H9 (cell line): ENCODE measurements at regions not wholly inside any gene's neighbourhood (a gene's known extent, or its start where the extent isn't known, plus 50 kb on each side); places are given as distances from the start of the nearest gene placed in this dataset.

Experiments used
- DNase-seq: peaks from one replicate; pipeline ENCODE4 v3.0.0-alpha.2; 2017
- H2AFZ ChIP-seq: one replicate; pipeline ENCODE4 v1.6.1; 2013; ENCODE audit warnings: mild to moderate bottlenecking, low read length, control low read depth, moderate library complexity
- H2AK5ac ChIP-seq: 2 replicates; pipeline ENCODE4 v1.6.1; 2013; ENCODE audit warnings: low read length, control low read depth, mixed read lengths; ENCODE audit not compliant: insufficient read length
- H2BK120ac ChIP-seq: one replicate; pipeline ENCODE4 v1.6.1; 2013; ENCODE audit warnings: low read depth, mild to moderate bottlenecking, low read length, control low read depth, inconsistent platforms; ENCODE audit not compliant: poor library complexity, severe bottlenecking
- H2BK12ac ChIP-seq: 2 replicates; pipeline ENCODE4 v1.6.1; 2013; ENCODE audit warnings: low read length, control low read depth, mixed read lengths, low read depth; ENCODE audit not compliant: insufficient read length
- H2BK15ac ChIP-seq: 2 replicates; pipeline ENCODE4 v1.6.1; 2013; ENCODE audit warnings: low read depth, low read length, control low read depth
- H2BK20ac ChIP-seq: one replicate; pipeline ENCODE4 v1.6.1; 2013; ENCODE audit warnings: low read depth, mild to moderate bottlenecking, low read length, control low read depth, inconsistent platforms; ENCODE audit not compliant: poor library complexity, severe bottlenecking
- H2BK5ac ChIP-seq: 2 replicates; pipeline ENCODE4 v1.6.1; 2013; ENCODE audit warnings: low read length, control low read depth, mixed read lengths; ENCODE audit not compliant: insufficient read length
- H3K14ac ChIP-seq: 2 replicates; pipeline ENCODE4 v1.6.1; 2013; ENCODE audit warnings: low read length, control low read depth; ENCODE audit not compliant: insufficient read depth
- H3K18ac ChIP-seq: 2 replicates; pipeline ENCODE4 v1.6.1; 2013; ENCODE audit warnings: low read depth, mild to moderate bottlenecking, mixed read lengths, low read length, control low read depth; ENCODE audit not compliant: insufficient read length
- H3K23ac ChIP-seq: 2 replicates; pipeline ENCODE4 v1.6.1; 2013; ENCODE audit warnings: low read length, control low read depth, mixed read lengths, low read depth; ENCODE audit not compliant: insufficient read length
- H3K23me2 ChIP-seq: 2 replicates; pipeline ENCODE4 v1.6.1; 2013; ENCODE audit warnings: low read depth, mild to moderate bottlenecking, mixed read lengths, low read length, control low read depth; ENCODE audit not compliant: insufficient read length, poor library complexity, severe bottlenecking
- H3K27ac ChIP-seq: 2 replicates; pipeline ENCODE4 v1.5.1; 2013; ENCODE audit warnings: low read length, control low read depth, mixed read lengths, low read depth; ENCODE audit not compliant: insufficient read length
- H3K27me3 ChIP-seq: 2 replicates; pipeline ENCODE4 v1.6.1; 2013; ENCODE audit warnings: low read length, control low read depth, inconsistent platforms; ENCODE audit not compliant: insufficient read depth
- H3K4ac ChIP-seq: 2 replicates; pipeline ENCODE4 v1.6.1; 2013; ENCODE audit warnings: low read depth, mild to moderate bottlenecking, control low read depth, inconsistent platforms, low read length, moderate library complexity
- H3K4me1 ChIP-seq: 2 replicates; pipeline ENCODE4 v1.6.1; 2013; ENCODE audit warnings: low read length, control low read depth, inconsistent platforms; ENCODE audit not compliant: insufficient read depth
- H3K4me2 ChIP-seq: 2 replicates; pipeline ENCODE4 v1.6.1; 2013; ENCODE audit warnings: low read length, control low read depth, mixed read lengths; ENCODE audit not compliant: insufficient read length, insufficient read depth
- H3K56ac ChIP-seq: 2 replicates; pipeline ENCODE4 v1.6.1; 2013; ENCODE audit warnings: low read depth, mild to moderate bottlenecking, mixed read lengths, low read length, control low read depth; ENCODE audit not compliant: insufficient read length
- H3K79me1 ChIP-seq: 2 replicates; pipeline ENCODE4 v1.6.1; 2013; ENCODE audit warnings: low read depth, mild to moderate bottlenecking, moderate library complexity, low read length, control low read depth, inconsistent platforms; ENCODE audit not compliant: insufficient read depth, poor library complexity, severe bottlenecking
- H3K79me2 ChIP-seq: 2 replicates; pipeline ENCODE4 v1.6.1; 2013; ENCODE audit warnings: low read length, control low read depth, inconsistent platforms; ENCODE audit not compliant: insufficient read depth
- H3K9ac ChIP-seq: 2 replicates; pipeline ENCODE4 v1.6.1; 2013; ENCODE audit warnings: low read length, control low read depth, mixed read lengths; ENCODE audit not compliant: insufficient read length; ENCODE audit errors: extremely low read depth
- H3K9me3 ChIP-seq: one replicate; pipeline ENCODE4 v1.6.1; 2013; ENCODE audit warnings: low read depth, low read length, inconsistent platforms; ENCODE audit not compliant: control insufficient read depth
- H3T11ph ChIP-seq: one replicate; pipeline ENCODE4 v1.6.1; 2013; ENCODE audit warnings: mild to moderate bottlenecking, low read length, control low read depth, inconsistent platforms
- H4K20me1 ChIP-seq: one replicate; pipeline ENCODE4 v1.6.1; 2013; ENCODE audit not compliant: control insufficient read depth, insufficient read length, insufficient read depth
- H4K5ac ChIP-seq: 2 replicates; pipeline ENCODE4 v1.6.1; 2013; ENCODE audit warnings: low read depth, mild to moderate bottlenecking, mixed read lengths, low read length, control low read depth; ENCODE audit not compliant: insufficient read length
- H4K8ac ChIP-seq: replicated peaks from 2 replicates; pipeline ENCODE4 v1.6.1; 2013; ENCODE audit warnings: low read length, control low read depth, mixed read lengths, low read depth; ENCODE audit not compliant: insufficient read length
- H4K91ac ChIP-seq: 2 replicates; pipeline ENCODE4 v1.6.1; 2013; ENCODE audit warnings: low read depth, mild to moderate bottlenecking, moderate library complexity, mixed read lengths, low read length, control low read depth; ENCODE audit not compliant: insufficient read length
- H3K27ac Mint-ChIP-seq, 3 experiments: 2 replicates in 2 of 3; 3 replicates in 1 of 3; pipeline ENCODE4 v1.8.0; 2020 to 2021; ENCODE audit warnings: mixed read lengths in 3 of 3, mild to moderate bottlenecking in 1 of 3, moderate library complexity in 1 of 3
- H3K27me3 Mint-ChIP-seq: 2 replicates; pipeline ENCODE4 v1.8.0; 2021; ENCODE audit warnings: low read depth, mild to moderate bottlenecking, moderate library complexity, mixed read lengths
- H3K36me3 Mint-ChIP-seq, 3 experiments: 2 replicates in 2 of 3; 3 replicates in 1 of 3; pipeline ENCODE4 v1.8.0; 2020 to 2021; ENCODE audit warnings: low read depth in 3 of 3, mixed read lengths in 3 of 3; ENCODE audit not compliant: insufficient read depth in 1 of 3
- H3K4me1 Mint-ChIP-seq, 2 experiments: 2 replicates each; pipeline ENCODE4 v1.8.0; 2020; ENCODE audit warnings: mixed read lengths in 2 of 2
- H3K4me3 Mint-ChIP-seq, 2 experiments: 2 replicates in 1 of 2; 3 replicates in 1 of 2; pipeline ENCODE4 v1.8.0; 2020 to 2021; ENCODE audit warnings: mild to moderate bottlenecking in 2 of 2, mixed read lengths in 2 of 2, moderate library complexity in 1 of 2
- H3K9me3 Mint-ChIP-seq, 2 experiments: 2 replicates in 1 of 2; 3 replicates in 1 of 2; pipeline ENCODE4 v1.8.0; 2020; ENCODE audit warnings: mild to moderate bottlenecking in 2 of 2, mixed read lengths in 2 of 2, moderate library complexity in 1 of 2
- WGBS: extraction: QIAGEN DNeasy Blood & Tissue Kit; methylation state at CpG from one replicate; pipeline ENCODE4 v1.1.7; 2013; ENCODE audit warnings: missing lambda C conversion rate, low lambda C conversion rate, mixed read lengths; ENCODE audit not compliant: insufficient read length; ENCODE audit errors: extremely low coverage; 5-methylcytosine and 5-hydroxymethylcytosine counted together
- TF ChIP-seq, protein P1 (sequence below): fragments of 200-600 bp; sonication (generic); conservative IDR thresholded peaks from 3 replicates; pipeline ENCODE4 v1.8.0; 2021; ENCODE audit warnings: antibody characterized with exemption, mild to moderate bottlenecking

DNA sequence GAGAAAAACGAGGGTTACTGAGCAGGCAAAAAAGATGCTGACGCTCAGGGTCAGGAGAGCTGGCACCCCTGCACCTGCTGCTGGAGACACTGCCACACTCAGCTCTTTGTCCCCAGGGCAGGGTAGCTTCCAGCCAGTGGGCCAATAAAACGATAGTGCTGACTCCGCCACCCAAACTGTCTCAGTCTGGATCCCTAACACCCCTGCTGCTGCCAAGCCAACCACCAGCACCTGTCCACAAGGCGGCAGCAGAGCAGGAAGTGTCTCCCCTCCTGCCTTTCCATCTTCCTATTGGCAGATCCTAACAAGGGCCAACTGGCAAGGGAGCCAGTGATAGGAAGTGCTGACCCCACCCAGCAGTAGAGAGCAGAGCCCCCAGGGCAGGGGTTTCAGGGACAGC is 531.5 kb upstream of the SALL3 start:
- H3K4me3 Mint-ChIP-seq: no peak overlapping the region
- H2BK120ac ChIP-seq: no peak overlapping the region
- no peaks in the 10 kb centered on the region for H3K9me3 ChIP-seq
- H3K27ac Mint-ChIP-seq: no peak overlapping the region
- H3K4ac ChIP-seq: no peak overlapping the region
- no peaks in the 10 kb centered on the region for H3K79me2 ChIP-seq
- WGBS: no CpG with 5 or more reads among the region's 5 CpGs
- H3K27me3 Mint-ChIP-seq: no peaks in the 10 kb centered on the region; the same call in 1 of the 2 replicates
- no peak overlapping the region for H2BK15ac ChIP-seq
- no peak overlapping the region for H3K4me2 ChIP-seq
- no peak overlapping the region for H2BK5ac ChIP-seq
- no peaks in the 10 kb centered on the region for H3K4me1 ChIP-seq
- H2AFZ ChIP-seq: no peak overlapping the region
- no peaks in the 10 kb centered on the region for H4K20me1 ChIP-seq
- H4K91ac ChIP-seq: no peak overlapping the region
- H3K23ac ChIP-seq: no peak overlapping the region
- TF ChIP-seq, protein P1, sequence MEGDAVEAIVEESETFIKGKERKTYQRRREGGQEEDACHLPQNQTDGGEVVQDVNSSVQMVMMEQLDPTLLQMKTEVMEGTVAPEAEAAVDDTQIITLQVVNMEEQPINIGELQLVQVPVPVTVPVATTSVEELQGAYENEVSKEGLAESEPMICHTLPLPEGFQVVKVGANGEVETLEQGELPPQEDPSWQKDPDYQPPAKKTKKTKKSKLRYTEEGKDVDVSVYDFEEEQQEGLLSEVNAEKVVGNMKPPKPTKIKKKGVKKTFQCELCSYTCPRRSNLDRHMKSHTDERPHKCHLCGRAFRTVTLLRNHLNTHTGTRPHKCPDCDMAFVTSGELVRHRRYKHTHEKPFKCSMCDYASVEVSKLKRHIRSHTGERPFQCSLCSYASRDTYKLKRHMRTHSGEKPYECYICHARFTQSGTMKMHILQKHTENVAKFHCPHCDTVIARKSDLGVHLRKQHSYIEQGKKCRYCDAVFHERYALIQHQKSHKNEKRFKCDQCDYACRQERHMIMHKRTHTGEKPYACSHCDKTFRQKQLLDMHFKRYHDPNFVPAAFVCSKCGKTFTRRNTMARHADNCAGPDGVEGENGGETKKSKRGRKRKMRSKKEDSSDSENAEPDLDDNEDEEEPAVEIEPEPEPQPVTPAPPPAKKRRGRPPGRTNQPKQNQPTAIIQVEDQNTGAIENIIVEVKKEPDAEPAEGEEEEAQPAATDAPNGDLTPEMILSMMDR: peak; percentile 64; the same call in 2 of the 3 replicates
- no peaks in the 10 kb centered on the region; a peak in 1 of 5 replicates for H3K9me3 Mint-ChIP-seq
- no peak overlapping the region for H3T11ph ChIP-seq
- H2AK5ac ChIP-seq: no peak overlapping the region
- no peak overlapping the region for H4K5ac ChIP-seq
- DNase-seq: peak; percentile 65
- no peak overlapping the region for H4K8ac ChIP-seq
- no peak overlapping the region for H3K9ac ChIP-seq
- no peak overlapping the region for H2BK12ac ChIP-seq
- H3K4me1 Mint-ChIP-seq: peaks cover 8 to 11% of the 10 kb centered on the region in 2 experiments
- H3K14ac ChIP-seq: no peak overlapping the region; the same call in 1 of the 2 replicates
- H3K18ac ChIP-seq: no peak overlapping the region
- H3K36me3 Mint-ChIP-seq: no peaks in the 10 kb centered on the region
- H3K27ac ChIP-seq: no peak overlapping the region
- H3K27me3 ChIP-seq: no peaks in the 10 kb centered on the region
- no peak overlapping the region for H3K56ac ChIP-seq
- H2BK20ac ChIP-seq: no peak overlapping the region
- no peaks in the 10 kb centered on the region for H3K23me2 ChIP-seq
- no peaks in the 10 kb centered on the region for H3K79me1 ChIP-seq
